ENCODE measurements at regions not wholly inside any gene's neighbourhood (a gene's known extent, or its start where the extent isn't known, plus 50 kb on each side); places are given as distances from the start of the nearest gene placed in this dataset.

DNA sequence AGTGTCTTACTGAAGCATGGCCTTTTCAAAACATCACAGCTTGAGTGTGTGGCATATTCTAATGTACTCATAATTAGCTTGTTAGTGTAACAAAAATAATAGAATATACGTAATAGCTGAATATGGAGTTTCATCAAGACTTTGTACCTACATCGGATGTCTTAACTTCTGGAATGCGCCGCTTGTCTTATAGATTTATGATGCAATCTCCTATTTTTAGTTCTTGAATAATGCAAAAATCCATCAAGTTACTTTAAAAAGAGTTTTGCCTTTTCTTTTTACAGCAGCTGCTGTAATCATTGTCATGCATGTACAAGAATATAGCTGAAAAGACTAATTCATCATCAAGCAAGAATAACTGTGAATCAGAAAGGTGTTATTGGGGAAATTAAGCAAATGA is 140.7 kb upstream of the SCN7A start:
- TF ChIP-seq CTCF (conservative IDR thresholded peaks at IDR 0.05) = no peak
- H3K4me1 Mint-ChIP-seq = no peaks in the 10 kb centered on the region
- no peak overlapping the region for H3K4me3 Mint-ChIP-seq
- no peaks in the 10 kb centered on the region for H3K27me3 Mint-ChIP-seq (ENCODE audit: low read depth)
- H3K36me3 Mint-ChIP-seq (ENCODE audit: low read depth) = no peaks in the 10 kb centered on the region
- no peak overlapping the region for H3K27ac Mint-ChIP-seq (ENCODE audit: unreplicated experiment)
- no peak for DNase-seq (ENCODE audit: low read depth, low spot score)
- H3K9me3 Mint-ChIP-seq = no peaks in the 10 kb centered on the region

DNA sequence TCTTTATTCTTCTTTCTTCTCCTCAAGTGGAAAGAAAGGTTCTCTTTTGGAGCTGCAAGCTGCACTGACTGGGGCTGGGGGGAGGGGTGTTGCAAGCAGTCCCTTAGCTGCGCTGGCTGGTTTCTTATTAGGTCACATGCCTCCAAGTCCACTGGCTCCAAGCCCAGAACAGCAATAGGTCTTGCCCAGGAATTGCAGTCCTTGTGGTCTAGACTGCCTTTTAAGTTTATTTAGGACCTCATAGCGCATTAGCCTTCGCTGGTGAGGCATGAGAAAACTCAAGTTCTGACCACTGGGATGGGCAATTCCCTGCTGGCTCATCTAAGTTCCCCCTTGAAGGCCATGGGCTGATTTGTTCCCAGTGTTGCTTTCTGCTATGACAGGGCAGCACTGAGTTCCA is 138.6 kb upstream of the SCN7A start:
- Mint-ChIP-seq H3K27ac (ENCODE audit: unreplicated experiment) (no peak overlapping the region), H3K36me3 (ENCODE audit: low read depth) (no peaks in the 10 kb centered on the region), H3K9me3 (peaks cover 4% of the 10 kb centered on the region), H3K27me3 (ENCODE audit: low read depth) (no peaks in the 10 kb centered on the region), H3K4me3 (no peak overlapping the region), H3K4me1 (peaks cover 6% of the 10 kb centered on the region)
- TF ChIP-seq CTCF (conservative IDR thresholded peaks at IDR 0.05) = no peak
- DNase-seq (ENCODE audit: low read depth, low spot score) = no peak

GRCh38 chr2:166628478-166629136 is 134.6 kb upstream of the SCN7A start:
- no peak for DNase-seq (ENCODE audit: low read depth, low spot score)
- H3K9me3 Mint-ChIP-seq = peaks cover 15% of the 10 kb centered on the region
- H3K36me3 Mint-ChIP-seq (ENCODE audit: low read depth) = no peaks in the 10 kb centered on the region
- H3K27ac Mint-ChIP-seq (ENCODE audit: unreplicated experiment) = no peak overlapping the region
- H3K27me3 Mint-ChIP-seq (ENCODE audit: low read depth) = no peaks in the 10 kb centered on the region
- peaks cover 6% of the 10 kb centered on the region for H3K4me1 Mint-ChIP-seq
- H3K4me3 Mint-ChIP-seq = no peak overlapping the region
- no peak for TF ChIP-seq CTCF (conservative IDR thresholded peaks at IDR 0.05)

DNA sequence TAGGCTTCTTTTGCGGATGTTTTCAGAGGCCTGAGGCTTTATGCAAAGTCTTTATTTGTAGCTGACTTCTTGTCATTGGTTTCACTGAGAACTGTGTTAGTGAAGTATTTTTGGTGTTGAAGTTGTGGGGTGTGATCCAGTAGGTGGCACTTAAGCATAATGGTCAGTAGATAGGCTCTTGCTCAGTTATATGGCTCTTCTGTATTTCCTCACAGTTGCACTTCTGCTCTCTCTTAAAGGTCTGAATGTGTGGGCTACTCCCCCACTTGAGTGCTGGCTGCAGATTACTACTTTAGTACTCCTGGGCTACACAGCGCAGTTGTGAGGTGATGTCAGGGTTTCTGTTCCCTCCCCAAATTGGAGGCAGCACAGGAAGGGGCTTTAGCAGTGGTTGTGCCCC is 133.8 kb upstream of the SCN7A start:
- H3K27me3 Mint-ChIP-seq (ENCODE audit: low read depth) = no peaks in the 10 kb centered on the region
- no peaks in the 10 kb centered on the region for H3K36me3 Mint-ChIP-seq (ENCODE audit: low read depth)
- peak overlapping the region; percentile 77 for H3K27ac Mint-ChIP-seq (ENCODE audit: unreplicated experiment)
- H3K9me3 Mint-ChIP-seq = peaks cover 15% of the 10 kb centered on the region
- no peak overlapping the region for H3K4me3 Mint-ChIP-seq
- DNase-seq (ENCODE audit: low read depth, low spot score) = no peak
- no peak for TF ChIP-seq CTCF (conservative IDR thresholded peaks at IDR 0.05)
- peaks cover 6% of the 10 kb centered on the region for H3K4me1 Mint-ChIP-seq

- Mint-ChIP-seq H3K27me3 (ENCODE audit: low read depth) (no peaks in the 10 kb centered on the region), H3K9me3 (peaks cover 18% of the 10 kb centered on the region), H3K4me1 (peaks cover 6% of the 10 kb centered on the region), H3K36me3 (ENCODE audit: low read depth) (no peaks in the 10 kb centered on the region), H3K4me3 (no peak overlapping the region), H3K27ac (ENCODE audit: unreplicated experiment) (no peak overlapping the region)
- no peak for DNase-seq (ENCODE audit: low read depth, low spot score)
- no peak for TF ChIP-seq CTCF (conservative IDR thresholded peaks at IDR 0.05)
These were observed 131.6 kb upstream of the SCN7A start for GRCh38 chr2:166625670-166626069.
